Skin of body (tissue), 1 donor: ENCODE measurements at regions not wholly inside any gene's neighbourhood (a gene's known extent, or its start where the extent isn't known, plus 50 kb on each side); places are given as distances from the start of the nearest gene placed in this dataset.

Source experiments
- DNase-seq: peaks from one replicate; lab custom pipeline; 2025; lab: John Stamatoyannopoulos, UW

- DNase-seq = no peak
Measured at GRCh38 chr6:165956874-165957273, 210.8 kb downstream of the TBXT start.

GRCh38 chr6:165952514-165952913 is 215.1 kb downstream of the TBXT start:
- no peak for DNase-seq

GRCh38 chr6:165950316-165950715 is 217.3 kb downstream of the TBXT start:
- no peak for DNase-seq

GRCh38 chr6:165949324-165949723 is 218.3 kb downstream of the TBXT start:
- DNase-seq = no peak

- DNase-seq = no peak
Measured at GRCh38 chr6:165944002-165944466, 223.6 kb downstream of the TBXT start.

- no peak for DNase-seq
Measured at GRCh38 chr6:165941786-165942185, 225.9 kb downstream of the TBXT start.

- no peak for DNase-seq
Measured at GRCh38 chr6:165941249-165941775, 226.3 kb downstream of the TBXT start.

GRCh38 chr6:165940366-165940765 is 227.3 kb downstream of the TBXT start:
- DNase-seq = no peak

GRCh38 chr6:165939601-165940290 is 227.9 kb downstream of the TBXT start:
- no peak for DNase-seq

GRCh38 chr6:165939047-165939446 is 228.6 kb downstream of the TBXT start:
- DNase-seq = no peak

- DNase-seq = no peak
Measured at GRCh38 chr6:165937564-165938358, 229.9 kb downstream of the TBXT start.

- DNase-seq = no peak
Measured at GRCh38 chr6:165936660-165937059, 231.0 kb downstream of the TBXT start.

- no peak for DNase-seq
Measured at GRCh38 chr6:165936096-165936495, 231.6 kb downstream of the TBXT start.

GRCh38 chr6:165931675-165932074 is 236.0 kb downstream of the TBXT start:
- no peak for DNase-seq

- no peak for DNase-seq
Measured at GRCh38 chr6:165930668-165931214, 236.9 kb downstream of the TBXT start.

GRCh38 chr6:165929607-165930006 is 238.0 kb downstream of the TBXT start:
- DNase-seq = no peak

- no peak for DNase-seq
Measured at GRCh38 chr6:165926378-165926777, 241.3 kb downstream of the TBXT start.

GRCh38 chr6:165925474-165926156 is 242.0 kb downstream of the TBXT start:
- no peak for DNase-seq

- DNase-seq = no peak
Measured at GRCh38 chr6:165922309-165922794, 245.3 kb downstream of the TBXT start.

GRCh38 chr6:165920896-165921671 is 246.6 kb downstream of the TBXT start:
- DNase-seq = no peak

GRCh38 chr6:165917576-165917975 is 250.1 kb downstream of the TBXT start:
- no peak for DNase-seq
